ENCODE measurements at regions not wholly inside any gene's neighbourhood (a gene's known extent, or its start where the extent isn't known, plus 50 kb on each side); places are given as distances from the start of the nearest gene placed in this dataset.

DNA sequence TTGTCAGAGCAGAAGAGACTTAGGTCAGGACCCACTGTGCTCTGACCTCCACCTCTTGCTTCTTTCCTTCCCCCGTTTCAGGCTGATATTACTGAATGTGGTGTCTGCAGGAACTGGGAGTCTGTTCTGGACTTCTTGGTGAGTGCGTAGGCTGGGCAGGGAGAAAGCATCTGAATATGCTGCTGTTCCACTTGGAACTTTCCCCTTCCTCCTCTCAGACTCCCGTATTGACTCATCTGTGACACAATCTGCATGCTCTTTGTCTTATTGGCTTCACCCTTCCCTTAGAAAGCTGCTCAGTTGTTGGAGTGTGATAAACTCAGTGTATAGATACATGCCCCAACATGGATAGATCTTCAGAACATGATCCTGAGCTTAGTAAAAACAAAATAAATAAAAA lies 137.6 kb upstream of the HABP2 start:
- TF ChIP-seq CTCF (IDR thresholded peaks at IDR 0.05) = no peak
- intact Hi-C loops (cut with DNase I) = no loop called here

DNA sequence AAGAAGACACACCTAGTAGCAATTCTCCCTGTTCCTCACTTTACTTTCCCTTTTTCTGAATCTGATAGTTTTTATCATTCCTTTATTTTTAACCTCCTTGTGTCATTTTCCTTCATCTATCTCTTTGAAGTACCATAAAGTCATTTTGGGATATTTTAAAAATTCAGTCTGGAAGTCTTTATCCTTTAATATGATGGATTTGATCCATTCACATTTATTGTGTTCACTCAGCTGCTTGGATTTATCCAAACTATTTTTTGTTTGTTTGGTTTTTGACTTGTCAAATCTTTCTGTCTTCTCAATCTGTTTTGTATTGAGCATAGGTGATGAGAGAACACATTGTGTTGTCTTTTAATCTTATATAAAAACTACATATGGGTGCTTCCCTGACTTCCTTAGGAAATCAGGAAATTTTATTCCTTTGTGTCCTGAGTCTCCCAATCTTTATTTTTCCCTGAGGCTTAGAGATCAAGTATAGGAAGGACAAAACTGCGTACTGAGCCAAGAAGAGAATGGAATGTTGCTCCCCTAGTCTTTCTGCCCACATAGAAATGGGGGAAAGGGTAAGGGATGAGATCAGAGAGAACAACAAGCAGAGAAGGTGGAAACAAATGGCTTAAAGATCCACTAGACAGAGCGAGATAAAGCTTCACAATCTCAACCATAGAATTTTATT lies 132.7 kb upstream of the HABP2 start:
- H3K4me3 ChIP-seq = no peak overlapping the region
- no peak for DNase-seq (ENCODE audit: low spot score in 2 of 2)
- H3K9me3 ChIP-seq = peaks cover 0 to 11% of the 10 kb centered on the region in 2 donors
- no peaks in the 10 kb centered on the region for H3K27me3 ChIP-seq
- no peak for TF ChIP-seq CTCF (IDR thresholded peaks at IDR 0.05)
- no peaks in the 10 kb centered on the region for H3K4me1 ChIP-seq
- intact Hi-C loops (cut with DNase I) = no loop called here
- no peak overlapping the region for H3K27ac ChIP-seq
- H3K36me3 ChIP-seq = no peaks in the 10 kb centered on the region

More for the DNA sequence above, 137.6 kb upstream of the HABP2 start:
- Histone ChIP-seq H3K9me3 (peaks cover 0 to 7% of the 10 kb centered on the region in 2 donors), H3K27me3 (no peaks in the 10 kb centered on the region), H3K4me1 (no peaks in the 10 kb centered on the region), H3K4me3 (no peak overlapping the region), H3K36me3 (no peaks in the 10 kb centered on the region), H3K27ac (no peak overlapping the region)
- no peak for DNase-seq (ENCODE audit: low spot score in 2 of 2)

- Histone ChIP-seq H3K9me3 (peaks cover 0 to 11% of the 10 kb centered on the region in 2 donors), H3K27me3 (no peaks in the 10 kb centered on the region), H3K4me1 (no peaks in the 10 kb centered on the region), H3K4me3 (no peak overlapping the region), H3K27ac (no peak overlapping the region), H3K36me3 (no peaks in the 10 kb centered on the region)
- intact Hi-C loops (cut with DNase I) = no loop called here
- no peak for DNase-seq (ENCODE audit: low spot score in 2 of 2)
- TF ChIP-seq CTCF (IDR thresholded peaks at IDR 0.05) = no peak
Measured at GRCh38 chr10:113420733-113421675, 131.8 kb upstream of the HABP2 start.

GRCh38 chr10:113422371-113422770 lies 130.5 kb upstream of the HABP2 start:
- Histone ChIP-seq H3K4me1 (no peaks in the 10 kb centered on the region), H3K36me3 (no peaks in the 10 kb centered on the region), H3K9me3 (peaks cover 0 to 11% of the 10 kb centered on the region in 2 donors), H3K27ac (no peak overlapping the region), H3K4me3 (no peak overlapping the region), H3K27me3 (no peaks in the 10 kb centered on the region)
- DNase-seq (ENCODE audit: low spot score in 2 of 2) = no peak
- TF ChIP-seq CTCF (IDR thresholded peaks at IDR 0.05) = no peak
- intact Hi-C loops (cut with DNase I) = no loop called here

- TF ChIP-seq CTCF (IDR thresholded peaks at IDR 0.05) = no peak
- intact Hi-C loops (cut with DNase I) = no loop called here
- DNase-seq (ENCODE audit: low spot score in 2 of 2) = no peak
- no peaks in the 10 kb centered on the region for H3K4me1 ChIP-seq
- no peak overlapping the region for H3K27ac ChIP-seq
- H3K9me3 ChIP-seq = peaks cover 0 to 11% of the 10 kb centered on the region in 2 donors
- no peak overlapping the region for H3K4me3 ChIP-seq
- no peaks in the 10 kb centered on the region for H3K36me3 ChIP-seq
- no peaks in the 10 kb centered on the region for H3K27me3 ChIP-seq
Measured at GRCh38 chr10:113423981-113424721, 128.7 kb upstream of the HABP2 start.
